DMS53 (cell line): ENCODE measurements at regions not wholly inside any gene's neighbourhood (a gene's known extent, or its start where the extent isn't known, plus 50 kb on each side); places are given as distances from the start of the nearest gene placed in this dataset.
A peak's percentile ranks its signal among the peaks of the same experiment; 100 is the strongest.

Experiments used
- DNase-seq: peaks from one replicate; lab custom pipeline; 2025; lab: John Stamatoyannopoulos, UW

DNA sequence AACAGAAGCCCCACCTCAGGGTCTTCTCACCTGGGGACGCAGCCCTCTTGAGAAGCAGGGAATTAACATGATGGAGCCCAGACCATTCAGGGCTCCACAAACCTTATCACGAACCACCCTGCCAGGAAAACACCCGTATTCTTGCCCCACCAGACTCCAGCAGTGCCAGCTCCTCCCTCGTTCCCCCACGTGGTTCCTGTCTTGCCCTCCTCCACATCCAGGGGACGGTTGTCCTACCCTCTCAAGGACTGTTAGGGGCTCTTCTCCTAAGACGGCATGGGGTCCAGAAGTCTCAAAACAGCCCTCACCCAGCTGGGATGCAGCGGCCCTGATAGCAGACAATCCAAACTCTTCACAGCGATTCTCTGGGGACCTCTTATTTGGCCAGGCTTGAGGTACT, 372.2 kb upstream of the HS6ST1 start:
- no peak for DNase-seq

DNA sequence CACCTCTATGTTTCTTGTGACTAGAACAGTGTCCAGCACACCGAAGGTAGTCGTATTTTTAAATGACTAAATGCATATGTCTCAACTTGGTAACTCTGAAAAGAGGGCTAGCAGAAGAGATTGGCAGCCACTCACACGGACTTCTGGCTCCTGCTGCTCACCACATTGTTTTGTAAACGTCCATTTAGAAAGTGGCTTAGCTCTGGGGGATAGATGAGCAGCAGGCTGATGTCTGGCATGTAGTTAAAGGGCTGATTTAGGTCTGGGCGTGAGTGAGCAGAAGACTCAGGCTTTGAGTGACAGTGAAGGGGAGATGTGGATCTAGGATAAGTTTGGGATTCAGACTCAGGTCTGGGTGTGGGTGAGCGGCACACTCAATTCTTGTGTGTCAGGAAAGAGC, 372.9 kb upstream of the HS6ST1 start:
- no peak for DNase-seq

DNA sequence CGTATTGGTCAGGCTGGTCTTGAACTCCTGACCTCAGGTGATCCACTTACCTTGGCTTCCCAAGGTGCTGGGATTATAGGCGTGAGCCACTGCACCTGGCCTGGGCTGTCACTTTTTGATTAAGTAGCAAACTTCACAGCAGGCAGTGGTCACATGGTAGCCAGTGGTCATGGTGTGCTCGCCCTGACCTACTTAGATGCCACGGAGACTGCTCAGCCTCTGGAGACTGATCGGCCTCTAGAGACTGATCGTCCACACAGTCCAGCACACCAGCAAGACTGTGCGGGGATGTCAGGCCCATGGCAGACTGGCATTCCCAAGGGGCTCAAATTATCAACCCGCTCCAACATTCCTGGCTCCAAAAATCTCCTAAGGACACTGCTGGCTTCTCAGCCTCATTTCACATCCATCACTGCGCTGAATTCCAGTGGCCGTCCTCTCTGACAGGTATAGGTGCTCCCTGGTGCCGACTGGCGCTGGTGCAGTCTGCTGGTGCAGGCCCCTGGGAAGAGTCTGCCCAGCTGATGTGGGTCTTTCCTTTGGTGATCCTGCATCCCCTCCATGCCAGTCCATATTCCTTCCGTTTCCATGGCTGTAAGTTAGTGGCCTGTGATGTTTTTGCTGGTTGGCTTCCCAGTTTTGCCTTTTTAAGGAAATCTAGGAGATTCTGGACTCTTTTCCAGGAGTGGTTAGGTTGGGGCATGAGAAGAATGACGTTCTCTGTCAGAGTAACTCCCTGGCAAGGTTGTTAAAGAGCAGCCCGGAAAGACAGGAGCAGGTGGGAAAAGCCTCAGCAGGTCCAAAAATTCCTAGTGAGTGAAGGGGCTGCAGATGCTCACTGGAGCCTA, 374.5 kb upstream of the HS6ST1 start:
- no peak for DNase-seq

DNA sequence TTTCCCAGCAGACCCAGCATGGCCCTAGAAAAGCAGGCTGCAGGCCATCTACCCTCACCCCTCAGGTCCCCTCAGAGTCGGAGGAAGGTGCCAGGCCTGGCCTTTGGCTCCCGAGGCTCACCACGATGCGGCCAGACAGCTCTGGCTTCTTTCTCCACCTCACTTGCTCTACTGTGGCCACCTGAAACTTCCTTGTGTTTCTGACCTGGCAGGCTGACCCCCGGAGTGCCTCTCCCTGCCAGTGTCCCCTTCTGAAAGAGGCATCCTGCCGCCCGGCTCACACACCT, 375.0 kb upstream of the HS6ST1 start:
- no peak for DNase-seq

DNA sequence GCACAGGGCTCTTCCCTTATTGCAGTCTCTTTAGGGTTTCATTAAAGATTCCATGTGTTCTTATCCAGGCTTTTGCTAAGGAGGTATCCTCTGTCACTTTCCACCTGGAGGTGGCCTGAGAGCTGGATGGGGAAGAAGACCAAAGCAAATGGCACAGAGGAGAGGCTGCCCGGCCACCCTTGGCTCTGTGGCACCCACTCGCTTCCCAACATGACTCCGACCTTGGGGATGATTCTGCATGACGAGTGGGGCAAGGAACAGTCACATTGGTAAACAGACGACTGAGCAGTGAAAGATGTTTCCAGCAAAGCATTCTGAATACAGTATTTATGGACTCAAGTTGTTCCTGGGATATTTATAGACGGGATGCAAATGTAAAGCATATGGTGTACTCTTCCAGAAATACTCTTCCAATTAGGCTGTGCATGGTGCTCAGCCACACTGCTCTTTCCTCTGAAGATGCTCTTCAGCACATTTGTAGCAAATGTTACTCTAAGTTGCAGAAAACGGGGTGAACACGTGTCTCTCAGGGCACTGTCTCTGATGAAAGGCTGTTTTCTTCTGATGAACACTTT, 377.1 kb upstream of the HS6ST1 start:
- DNase-seq, result no peak

DNA sequence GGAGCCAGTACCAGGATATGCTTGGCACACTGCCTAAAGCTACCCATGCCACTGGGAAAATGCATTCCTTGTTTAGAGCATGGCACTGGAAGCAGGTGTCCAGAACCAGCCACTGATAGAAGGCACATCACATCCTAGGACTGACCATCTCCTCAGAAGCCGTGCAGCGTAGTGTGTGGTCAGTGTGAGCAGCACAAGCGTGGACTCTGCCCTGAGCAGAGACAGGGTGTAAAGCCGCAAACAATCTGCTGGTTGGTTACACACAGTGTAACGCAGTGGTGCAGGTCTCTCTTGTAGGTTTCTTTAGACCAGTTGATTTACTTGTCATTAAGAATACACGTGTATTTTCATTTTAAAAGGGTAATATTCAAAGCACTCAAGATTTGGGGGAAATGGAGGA, 377.8 kb upstream of the HS6ST1 start:
- DNase-seq, result no peak

DNA sequence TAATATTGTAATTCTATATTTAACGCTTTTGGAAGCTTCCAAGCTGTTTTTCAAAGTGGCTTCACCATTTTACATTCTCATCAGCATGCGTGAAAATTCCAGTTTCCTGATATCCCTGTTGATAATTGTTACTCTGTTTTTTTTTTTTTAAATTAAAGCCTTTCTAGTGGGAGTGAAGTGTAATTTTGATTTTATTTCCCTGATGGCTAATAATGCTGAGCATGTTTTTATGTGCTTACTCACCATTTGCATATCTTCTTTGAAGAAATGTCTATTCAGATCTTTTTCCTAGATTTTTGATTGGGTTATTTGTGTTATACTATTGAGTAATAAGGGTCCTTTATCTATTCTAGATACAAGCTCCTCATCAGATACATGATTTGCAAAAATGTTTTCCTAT, 382.8 kb upstream of the HS6ST1 start:
- DNase-seq, result no peak

DNA sequence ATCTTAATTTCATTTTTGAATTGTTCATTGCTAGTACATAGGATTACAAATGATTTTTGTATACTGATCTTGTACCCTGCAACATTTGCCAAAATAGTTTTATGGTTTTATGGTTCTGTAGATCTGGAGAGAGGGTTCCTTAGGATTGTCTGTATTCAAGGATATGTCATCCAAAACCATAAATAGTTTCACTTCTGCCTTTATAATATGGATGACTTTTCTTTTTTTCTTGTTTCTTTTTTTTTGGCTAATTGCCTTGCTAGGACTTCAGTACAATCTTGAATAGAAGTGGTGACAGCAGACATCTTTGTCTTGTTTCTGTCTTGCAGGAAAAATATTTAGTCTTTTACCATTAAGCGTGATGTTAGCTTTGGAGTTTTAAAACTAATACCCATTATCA, 383.9 kb upstream of the HS6ST1 start:
- no peak for DNase-seq

DNA sequence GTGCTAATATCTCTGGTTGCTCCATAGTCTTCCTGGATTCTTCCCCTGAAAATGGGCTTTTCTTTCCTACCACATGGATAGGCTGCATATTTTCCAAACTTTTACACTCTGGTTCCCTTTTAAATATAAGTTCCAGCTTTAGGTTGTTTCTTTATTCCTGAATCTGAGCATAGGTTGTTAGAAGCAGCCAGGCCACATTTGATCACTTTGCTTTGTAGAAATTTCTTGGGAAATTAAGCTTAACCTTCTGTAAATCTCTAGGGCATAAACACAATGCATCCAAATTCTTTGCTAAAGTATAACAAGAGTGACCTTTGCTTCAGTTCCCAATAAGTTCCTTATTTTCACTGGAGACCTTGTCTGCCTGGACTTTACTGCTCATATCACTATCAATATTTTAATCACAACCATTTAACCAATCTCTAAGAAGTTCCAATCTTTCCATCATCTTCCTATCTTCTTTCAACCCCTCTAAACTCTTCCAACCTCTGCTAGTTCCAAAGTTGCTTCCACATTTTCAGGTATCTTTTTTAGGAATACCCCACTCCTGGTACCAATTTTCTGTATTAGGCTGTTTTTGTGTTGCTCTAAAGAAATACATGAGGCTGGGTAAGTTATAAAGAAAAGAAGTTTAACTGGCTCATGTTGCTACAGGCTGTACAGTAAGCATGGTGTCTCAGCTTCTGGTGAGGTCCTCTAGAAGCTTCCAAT, 389.6 kb upstream of the HS6ST1 start:
- no peak for DNase-seq

DNA sequence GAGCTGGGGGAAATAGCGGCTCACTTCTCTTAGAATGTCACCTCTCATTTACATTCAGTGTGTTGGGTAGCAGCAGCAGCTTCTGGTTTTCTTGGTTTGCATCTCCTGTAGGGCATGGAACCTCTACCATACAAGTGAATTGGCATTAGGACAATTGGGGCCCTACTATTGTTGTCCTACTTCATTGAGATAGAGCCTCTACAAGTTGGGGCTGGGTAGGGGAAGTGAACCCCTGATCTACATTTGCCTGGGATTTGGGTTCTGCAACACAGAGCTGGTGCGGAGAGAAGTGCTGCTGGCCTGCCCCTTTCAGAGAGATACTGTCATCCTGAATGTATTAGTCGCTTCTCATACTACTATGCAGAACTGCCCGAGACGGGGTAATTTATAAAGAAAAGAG, 391.6 kb upstream of the HS6ST1 start:
- DNase-seq, result no peak

DNA sequence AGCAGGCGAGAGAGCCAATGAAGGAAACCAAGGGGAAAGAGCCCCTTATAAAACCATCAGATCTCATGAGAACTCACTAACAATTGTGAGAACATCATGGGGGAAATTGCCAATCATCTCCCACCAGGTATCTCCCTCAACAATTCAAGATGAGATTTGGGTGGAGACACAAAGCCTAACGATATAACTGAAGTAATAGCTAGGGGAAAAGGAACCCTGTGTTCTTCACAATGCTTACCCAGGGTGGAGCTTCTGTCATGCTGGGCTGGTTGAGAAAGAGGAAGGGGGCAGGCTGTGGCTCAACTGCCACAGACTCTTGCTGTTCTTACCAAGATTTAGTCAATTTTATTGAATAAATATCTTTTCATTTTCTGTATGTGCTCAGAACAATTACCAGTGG, 392.1 kb upstream of the HS6ST1 start:
- DNase-seq, result no peak

DNA sequence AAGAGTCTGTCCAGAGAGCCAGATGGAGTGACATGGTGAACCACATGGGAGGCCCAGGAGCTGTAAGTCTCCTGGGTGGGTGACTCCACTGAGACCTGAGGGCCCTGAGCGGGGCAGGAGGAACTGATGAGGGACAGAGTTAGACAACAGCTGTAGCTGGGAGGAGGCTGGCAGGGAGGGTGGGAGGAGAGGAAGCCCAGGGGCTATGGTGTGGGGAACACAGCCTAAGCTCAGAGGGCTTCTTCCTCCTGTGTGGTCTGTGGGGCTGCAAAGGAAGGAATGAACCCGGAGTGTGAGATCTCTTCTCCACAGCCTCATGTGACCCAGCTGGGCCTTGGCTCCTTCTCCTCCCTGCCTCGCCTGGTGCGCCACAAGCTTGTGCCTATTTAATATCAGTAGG, 395.6 kb upstream of the HS6ST1 start:
- no peak for DNase-seq

DNA sequence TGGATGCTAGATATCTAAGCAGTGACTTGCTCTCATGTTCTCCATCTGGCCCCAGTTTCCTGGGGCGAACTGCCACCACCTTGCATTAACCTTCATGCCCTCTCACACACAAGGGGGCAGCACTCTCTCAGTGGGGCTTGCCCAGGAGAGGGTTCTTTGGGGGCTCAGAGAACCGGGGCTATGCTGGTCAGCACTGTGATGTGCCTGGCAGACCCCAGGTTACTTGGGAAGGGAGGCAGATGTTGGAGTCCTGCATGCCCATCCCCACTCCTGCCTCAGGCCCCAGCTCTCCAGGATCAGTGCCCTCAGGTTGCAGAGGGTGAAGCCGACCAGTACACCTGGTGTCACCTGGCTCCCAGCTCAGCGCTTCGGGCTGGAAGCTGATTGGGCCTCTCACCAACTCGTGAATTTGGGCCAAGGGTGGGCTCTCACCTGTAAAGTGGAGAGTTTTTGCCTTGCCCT, 396.2 kb upstream of the HS6ST1 start:
- no peak for DNase-seq

DNA sequence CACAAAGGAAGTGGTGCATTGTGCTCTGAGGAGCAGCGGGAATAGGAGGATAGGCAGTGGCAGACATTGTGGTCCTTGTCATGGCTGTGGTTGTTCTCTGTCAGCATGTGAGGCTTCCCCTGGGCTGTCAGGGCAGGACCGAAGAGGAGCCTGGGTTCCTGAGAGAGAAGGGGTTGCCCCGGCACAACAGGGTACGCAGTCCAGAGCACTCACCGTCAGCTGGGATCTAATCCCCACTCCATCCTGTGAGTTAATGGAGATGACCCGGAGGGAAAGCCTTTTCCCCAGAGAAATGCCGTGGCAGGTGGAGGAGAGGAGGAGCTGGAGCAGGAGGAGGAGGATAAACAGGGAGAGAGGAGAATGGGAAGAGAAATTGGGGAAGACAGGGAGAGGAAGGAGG, 396.7 kb upstream of the HS6ST1 start:
- no peak for DNase-seq

DNA sequence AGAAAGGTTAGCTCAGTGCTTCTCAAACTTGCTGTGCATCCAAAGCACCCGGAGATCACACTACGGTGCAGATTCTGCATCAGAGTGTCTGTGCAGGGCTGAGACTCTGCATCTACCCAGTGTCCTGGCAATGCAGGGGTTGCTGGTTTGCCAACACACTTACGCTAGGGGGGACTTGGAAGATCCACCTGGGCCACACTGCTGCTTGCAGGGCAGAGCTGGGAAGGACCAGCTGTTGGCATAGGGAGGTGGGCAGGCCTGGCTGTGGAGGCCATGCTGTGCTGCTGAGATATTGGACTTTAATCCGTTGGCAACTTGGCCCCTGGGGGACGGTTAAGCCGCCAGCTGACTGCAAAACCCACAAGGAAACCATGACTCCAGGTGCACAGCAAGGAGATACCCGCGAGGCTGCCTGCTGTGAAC, 397.6 kb upstream of the HS6ST1 start:
- DNase-seq, result no peak

DNA sequence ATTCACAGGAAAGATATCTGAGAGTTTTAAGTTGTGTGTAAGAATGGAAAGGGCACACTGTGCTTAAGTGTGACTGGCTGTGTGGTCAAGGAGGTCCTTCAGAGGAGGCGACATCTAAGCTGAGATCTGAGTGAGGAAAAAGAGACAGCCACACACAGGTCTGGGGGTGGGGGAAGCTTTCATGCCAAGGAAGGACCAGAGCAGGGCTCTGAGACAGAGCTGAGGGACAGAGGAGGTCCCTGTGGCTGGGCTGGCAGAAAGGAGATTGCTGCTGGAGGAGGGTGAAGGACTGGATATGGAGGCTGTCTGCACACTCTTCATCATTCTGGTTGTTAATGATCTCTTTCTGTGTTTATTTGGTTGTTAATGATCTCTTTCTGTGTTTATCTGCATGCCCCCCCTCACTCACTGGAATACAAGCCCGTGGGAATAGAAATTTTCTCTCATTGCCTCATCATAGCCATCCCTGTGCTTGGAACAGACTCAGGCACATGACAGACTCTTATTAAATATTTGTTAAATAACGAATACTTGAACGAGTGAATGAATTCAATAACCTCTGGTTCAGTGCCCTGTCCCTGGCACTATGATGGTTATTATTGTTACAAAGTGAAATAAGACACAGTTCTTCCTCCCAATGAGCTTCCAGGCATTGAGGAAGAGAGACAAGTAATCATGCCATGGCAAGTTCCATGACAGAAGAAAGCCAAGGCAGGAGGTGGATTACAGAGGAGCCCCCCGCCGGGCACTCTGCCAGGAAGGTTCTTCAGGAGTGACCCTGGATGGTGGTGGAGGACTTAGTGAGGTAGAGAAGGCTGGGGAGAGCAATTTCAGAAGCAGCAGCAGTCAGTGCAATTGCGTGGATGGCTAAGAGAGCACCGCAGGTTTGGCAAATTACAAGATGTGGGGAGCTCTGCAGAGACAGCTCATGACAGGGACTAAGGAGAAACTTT, 399.4 kb upstream of the HS6ST1 start:
- DNase-seq, result no peak

DNA sequence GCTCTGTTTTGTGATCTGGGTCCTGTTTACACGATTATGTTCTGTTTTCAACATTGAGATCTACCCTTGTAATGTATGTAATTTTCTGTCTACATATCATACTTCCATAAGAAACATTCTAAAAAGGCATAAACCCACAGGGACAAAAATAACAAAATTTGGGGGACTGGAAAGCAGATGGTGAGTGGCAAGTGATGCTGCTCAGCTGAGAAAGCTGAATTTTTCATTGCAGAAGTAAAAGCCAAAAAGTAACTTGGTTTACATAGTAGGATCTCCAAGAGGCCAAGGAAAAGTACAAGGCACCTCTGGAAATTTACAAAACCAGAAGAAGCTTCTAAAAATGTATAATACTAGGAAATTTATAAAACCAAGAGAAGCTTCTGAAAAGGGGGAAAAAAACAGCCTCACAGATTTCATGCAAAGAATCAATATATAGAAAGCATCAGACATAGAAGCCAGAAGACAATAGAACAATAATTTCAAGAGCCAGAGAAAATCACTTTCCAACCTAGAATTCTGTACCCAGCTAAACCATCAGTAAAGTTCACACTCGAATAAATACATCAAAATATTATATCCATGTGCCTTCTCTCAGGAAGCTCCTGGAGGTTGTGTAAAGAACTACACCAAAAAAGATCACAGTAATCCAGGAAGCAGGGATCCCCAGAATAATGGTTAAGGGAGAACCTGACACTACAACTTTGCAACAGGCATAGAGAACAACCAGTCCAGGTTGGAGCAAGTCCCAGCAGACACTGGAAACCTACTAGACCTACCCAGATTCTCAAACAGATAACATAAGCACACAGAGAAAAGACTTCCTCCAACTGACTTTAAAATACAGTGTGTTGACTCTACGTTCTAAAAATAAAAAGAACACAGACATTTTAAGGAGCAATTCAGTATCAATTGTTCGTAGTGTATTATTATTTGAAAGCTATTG, 401.7 kb upstream of the HS6ST1 start:
- peak; percentile 4 for DNase-seq

DNA sequence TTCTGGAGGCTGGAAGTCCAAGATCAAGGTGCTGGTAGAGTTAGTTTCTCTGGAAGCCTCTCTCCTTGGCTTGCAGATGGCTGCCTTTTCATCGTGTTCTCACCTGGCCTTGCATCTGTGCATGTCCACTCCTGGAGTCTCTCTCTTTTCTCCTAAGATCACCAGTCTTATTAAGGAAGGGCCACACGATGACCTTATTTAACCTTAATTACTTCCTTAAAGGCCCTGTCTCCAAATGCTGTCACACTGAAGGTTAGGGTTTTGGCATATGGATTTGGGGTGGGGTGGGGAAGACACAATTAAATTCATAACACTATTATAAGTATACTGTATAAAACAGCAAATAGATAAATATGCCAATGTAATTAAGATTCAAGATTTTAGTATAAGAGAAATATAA, 402.4 kb upstream of the HS6ST1 start:
- DNase-seq, result no peak

DNA sequence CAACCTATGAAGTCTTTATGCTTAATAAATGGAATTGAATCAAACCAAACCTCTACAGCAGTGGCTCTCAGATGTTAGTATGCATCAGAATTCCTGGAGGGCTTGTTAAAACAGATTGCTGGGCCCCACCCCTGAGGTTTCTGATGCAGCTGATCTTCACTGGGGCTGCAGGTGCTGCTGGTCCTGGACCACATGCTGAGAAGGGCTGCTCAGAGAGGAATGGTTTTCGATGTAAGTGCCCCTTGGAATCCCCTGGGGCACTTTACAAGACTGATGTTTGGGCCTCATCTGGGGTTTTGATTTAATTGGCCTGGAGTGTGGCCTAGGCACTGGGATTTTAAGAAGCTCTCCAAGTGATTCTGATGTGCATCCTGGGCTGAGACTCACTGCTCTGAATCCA, 403.8 kb upstream of the HS6ST1 start:
- no peak for DNase-seq

DNA sequence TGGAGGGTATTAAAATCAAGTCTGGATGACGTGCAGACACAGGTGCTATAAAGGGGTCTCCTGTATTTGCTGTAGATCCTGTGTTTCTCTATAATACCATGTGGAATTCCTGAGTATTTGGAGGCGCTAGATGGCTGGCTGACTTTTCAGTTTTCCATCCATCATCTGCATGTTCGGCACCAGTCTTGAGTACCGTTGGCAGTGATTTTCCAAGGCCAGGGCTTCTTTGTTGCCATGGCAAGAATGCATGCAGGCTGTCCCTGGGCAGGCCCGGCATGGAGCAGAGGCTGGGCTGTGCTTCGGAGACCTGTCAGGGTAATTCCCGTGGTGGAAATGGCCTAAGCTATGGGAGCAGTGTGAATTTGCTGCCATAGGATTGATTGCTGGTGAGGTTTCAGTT, 405.9 kb upstream of the HS6ST1 start:
- no peak for DNase-seq

DNA sequence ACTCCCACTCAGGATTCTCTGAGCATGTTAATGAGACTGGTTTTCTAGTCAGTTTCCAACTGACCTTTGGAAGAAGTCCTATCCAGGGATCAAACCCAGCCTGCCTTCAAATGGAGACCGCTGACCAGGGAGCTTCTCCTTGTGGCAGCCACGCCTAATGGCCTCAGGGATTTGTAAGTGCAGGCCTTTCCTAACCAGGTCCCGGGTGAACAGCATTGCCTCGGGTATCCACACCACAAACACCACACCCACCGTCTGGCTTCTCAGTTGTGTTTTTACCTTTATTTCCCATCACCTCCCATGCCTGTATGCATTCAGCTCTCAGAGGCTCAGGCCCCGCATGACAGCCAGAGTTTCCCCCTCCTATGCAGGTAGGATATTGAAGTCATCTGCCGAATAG, 406.3 kb upstream of the HS6ST1 start:
- DNase-seq, result no peak
